ENCODE measurements at regions not wholly inside any gene's neighbourhood (a gene's known extent, or its start where the extent isn't known, plus 50 kb on each side); places are given as distances from the start of the nearest gene placed in this dataset.

DNA sequence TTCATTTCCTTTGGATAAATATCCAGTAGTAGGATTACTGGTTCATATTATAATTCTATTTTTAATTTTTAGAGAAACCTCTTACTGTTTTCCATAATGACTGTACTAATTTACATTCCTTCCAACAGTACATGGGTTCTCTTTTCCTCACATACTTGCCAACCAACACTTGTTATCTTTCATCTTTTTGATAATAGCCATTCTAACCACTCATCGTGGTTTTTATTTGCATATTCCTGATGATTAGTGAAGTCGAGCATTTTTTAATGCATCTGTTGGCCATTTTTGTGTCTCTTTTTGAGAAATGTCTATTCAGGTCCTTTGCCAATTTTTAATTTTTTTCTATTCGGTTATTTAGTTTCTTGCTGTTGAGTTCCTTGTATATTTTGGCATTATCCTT is 457.7 kb upstream of the PDE3A start:
- TF ChIP-seq, protein P1, sequence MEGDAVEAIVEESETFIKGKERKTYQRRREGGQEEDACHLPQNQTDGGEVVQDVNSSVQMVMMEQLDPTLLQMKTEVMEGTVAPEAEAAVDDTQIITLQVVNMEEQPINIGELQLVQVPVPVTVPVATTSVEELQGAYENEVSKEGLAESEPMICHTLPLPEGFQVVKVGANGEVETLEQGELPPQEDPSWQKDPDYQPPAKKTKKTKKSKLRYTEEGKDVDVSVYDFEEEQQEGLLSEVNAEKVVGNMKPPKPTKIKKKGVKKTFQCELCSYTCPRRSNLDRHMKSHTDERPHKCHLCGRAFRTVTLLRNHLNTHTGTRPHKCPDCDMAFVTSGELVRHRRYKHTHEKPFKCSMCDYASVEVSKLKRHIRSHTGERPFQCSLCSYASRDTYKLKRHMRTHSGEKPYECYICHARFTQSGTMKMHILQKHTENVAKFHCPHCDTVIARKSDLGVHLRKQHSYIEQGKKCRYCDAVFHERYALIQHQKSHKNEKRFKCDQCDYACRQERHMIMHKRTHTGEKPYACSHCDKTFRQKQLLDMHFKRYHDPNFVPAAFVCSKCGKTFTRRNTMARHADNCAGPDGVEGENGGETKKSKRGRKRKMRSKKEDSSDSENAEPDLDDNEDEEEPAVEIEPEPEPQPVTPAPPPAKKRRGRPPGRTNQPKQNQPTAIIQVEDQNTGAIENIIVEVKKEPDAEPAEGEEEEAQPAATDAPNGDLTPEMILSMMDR (IDR thresholded peaks at IDR 0.05 in 2 of 3, conservative IDR thresholded peaks at IDR 0.05 in 1 of 3; ENCODE audit: borderline replicate concordance in 1 of 3, insufficient read depth in 1 of 3, low read depth in 2 of 3, low read length in 2 of 3): no peak
- TF ChIP-seq SP1 (IDR thresholded peaks at IDR 0.05; ENCODE audit: low read depth) (no peak), EZH2phosphoT487 (IDR thresholded peaks at IDR 0.05; ENCODE audit: borderline replicate concordance) (no peak)
- TF ChIP-seq, protein P2, sequence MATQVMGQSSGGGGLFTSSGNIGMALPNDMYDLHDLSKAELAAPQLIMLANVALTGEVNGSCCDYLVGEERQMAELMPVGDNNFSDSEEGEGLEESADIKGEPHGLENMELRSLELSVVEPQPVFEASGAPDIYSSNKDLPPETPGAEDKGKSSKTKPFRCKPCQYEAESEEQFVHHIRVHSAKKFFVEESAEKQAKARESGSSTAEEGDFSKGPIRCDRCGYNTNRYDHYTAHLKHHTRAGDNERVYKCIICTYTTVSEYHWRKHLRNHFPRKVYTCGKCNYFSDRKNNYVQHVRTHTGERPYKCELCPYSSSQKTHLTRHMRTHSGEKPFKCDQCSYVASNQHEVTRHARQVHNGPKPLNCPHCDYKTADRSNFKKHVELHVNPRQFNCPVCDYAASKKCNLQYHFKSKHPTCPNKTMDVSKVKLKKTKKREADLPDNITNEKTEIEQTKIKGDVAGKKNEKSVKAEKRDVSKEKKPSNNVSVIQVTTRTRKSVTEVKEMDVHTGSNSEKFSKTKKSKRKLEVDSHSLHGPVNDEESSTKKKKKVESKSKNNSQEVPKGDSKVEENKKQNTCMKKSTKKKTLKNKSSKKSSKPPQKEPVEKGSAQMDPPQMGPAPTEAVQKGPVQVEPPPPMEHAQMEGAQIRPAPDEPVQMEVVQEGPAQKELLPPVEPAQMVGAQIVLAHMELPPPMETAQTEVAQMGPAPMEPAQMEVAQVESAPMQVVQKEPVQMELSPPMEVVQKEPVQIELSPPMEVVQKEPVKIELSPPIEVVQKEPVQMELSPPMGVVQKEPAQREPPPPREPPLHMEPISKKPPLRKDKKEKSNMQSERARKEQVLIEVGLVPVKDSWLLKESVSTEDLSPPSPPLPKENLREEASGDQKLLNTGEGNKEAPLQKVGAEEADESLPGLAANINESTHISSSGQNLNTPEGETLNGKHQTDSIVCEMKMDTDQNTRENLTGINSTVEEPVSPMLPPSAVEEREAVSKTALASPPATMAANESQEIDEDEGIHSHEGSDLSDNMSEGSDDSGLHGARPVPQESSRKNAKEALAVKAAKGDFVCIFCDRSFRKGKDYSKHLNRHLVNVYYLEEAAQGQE (IDR thresholded peaks at IDR 0.05; ENCODE audit: low read depth): no peak
